GM21528 (cell line): ENCODE measurements at regions not wholly inside any gene's neighbourhood (a gene's known extent, or its start where the extent isn't known, plus 50 kb on each side); places are given as distances from the start of the nearest gene placed in this dataset.

ENCODE experiments used
- ATAC-seq: cut with Tn5 transposase; IDR thresholded peaks from one replicate; pipeline ENCODE4 v1.9.1; 2021; ENCODE audit warnings: mild to moderate bottlenecking, moderate library complexity; ENCODE audit not compliant: unreplicated experiment, low FRiP score

- ATAC-seq, result no peak
Observed at GRCh38 chr1:229948438-229948837, 118.6 kb upstream of the GALNT2 start.

GRCh38 chr1:229949500-229949899, 117.5 kb upstream of the GALNT2 start:
- no peak for ATAC-seq

GRCh38 chr1:229950020-229950419, 117.0 kb upstream of the GALNT2 start:
- no peak for ATAC-seq

- ATAC-seq, result no peak
Observed at GRCh38 chr1:229950908-229951307, 116.1 kb upstream of the GALNT2 start.

- no peak for ATAC-seq
Observed at GRCh38 chr1:229951856-229952534, 115.0 kb upstream of the GALNT2 start.

DNA sequence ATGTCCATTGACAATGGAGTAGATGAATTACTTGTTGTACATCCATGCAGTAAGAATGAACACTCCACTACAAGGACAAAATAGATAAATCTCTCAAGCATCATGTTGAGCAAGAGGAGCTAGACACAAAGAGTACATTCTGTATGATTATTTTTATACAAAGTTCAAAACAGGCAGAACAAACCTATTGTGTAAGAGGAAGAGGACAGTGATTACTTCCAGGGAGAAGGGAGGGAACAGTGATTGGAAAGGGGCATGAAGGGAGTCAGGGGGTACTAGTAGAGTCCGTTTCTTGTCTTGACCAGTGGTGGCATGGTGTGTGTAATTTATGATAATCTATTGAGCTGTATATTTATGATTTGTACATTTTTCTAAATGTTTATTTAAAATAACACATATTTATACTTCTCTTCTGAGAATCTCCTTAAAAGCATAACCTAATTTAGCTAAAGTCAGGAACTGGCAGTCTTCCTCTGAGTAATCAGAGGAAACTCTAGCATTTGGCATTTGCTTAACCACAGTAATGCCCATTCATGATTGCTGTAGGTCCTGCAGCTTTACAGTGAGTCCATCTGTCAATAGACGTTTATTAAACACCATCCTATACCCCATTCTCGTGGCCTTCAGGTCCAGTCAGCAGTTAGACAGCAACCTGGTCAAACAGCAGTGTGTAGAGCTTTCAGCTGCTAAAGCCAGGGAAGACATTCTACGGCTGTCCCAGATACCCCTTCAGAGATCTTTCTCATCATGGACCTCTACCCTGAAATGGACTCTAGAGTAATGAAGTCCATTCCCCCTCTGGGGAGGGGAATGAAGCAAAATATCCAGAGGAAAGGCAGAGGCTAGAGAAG, 114.1 kb upstream of the GALNT2 start:
- ATAC-seq, result no peak

- ATAC-seq, result no peak
Observed at GRCh38 chr1:229953736-229954326, 113.2 kb upstream of the GALNT2 start.

DNA sequence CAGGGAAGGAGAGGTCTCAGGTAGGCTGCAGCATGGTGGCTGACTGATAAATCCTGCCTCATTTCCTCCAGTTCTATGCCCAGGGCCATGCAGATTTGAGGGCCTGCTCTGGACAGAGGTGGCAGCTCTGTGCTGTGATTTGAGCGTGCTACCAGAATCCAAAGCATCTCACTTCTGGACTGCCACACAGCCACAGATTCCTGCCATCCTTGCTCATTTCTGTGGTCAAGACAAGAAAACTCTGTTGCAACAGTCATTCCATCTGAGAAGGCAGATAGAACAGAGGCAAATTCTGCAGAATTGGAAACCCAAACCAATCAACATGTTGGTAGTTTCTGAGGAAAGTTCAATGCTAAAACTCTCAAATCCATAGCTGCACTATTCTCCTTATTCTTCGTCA, 102.8 kb upstream of the GALNT2 start:
- no peak for ATAC-seq

- ATAC-seq, result no peak
Observed at GRCh38 chr1:229970714-229971113, 96.3 kb upstream of the GALNT2 start.

- no peak for ATAC-seq
Observed at GRCh38 chr1:229971141-229971540, 95.9 kb upstream of the GALNT2 start.

DNA sequence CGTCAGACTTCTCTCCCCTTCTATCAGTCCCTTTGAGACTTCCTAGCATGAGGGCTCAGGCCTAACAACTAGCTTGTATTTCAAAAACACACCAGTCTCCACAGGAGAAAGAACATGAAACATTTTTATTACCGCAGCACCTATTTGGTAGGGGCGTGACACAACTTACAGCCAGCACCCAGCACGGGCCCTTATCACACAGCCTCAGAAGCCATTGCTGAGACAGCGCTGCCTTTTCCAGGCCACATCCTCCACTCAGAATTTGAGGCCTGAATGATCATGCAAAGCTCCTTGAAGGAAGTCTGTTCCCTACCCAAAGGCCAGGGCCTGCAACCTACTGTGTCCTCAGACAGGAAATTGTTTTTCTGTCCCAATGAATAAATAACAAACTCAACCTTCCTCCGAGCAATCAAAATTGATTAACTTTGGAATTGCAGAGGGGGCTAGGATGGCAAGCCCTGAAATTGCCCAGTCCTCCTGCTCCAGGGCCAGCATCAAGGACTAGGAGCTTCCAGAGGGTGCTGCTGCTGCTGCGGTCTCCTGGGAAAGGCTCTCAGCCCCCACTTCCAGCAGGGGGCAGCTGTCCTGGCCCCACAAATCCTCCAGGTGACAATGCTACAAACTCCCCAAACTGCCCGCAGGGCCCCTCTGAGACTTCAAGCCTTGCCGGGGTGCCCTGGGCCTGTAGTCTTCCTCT, 94.3 kb upstream of the GALNT2 start:
- no peak for ATAC-seq

DNA sequence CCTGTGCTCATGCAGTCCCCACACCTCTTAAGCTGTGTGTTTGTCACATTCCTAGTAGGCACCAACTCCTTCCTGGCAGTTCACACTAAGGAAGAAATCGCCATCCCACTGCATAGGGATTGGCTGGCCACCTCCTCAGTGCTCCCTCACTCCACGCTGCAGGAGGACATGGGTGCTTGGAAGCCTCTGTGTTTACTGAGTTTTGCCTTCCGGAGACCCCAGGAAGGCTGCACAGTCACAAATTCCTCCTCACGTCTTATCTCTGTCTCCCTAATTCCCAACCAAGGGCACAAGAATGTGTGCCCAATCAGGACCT, 93.8 kb upstream of the GALNT2 start:
- no peak for ATAC-seq

DNA sequence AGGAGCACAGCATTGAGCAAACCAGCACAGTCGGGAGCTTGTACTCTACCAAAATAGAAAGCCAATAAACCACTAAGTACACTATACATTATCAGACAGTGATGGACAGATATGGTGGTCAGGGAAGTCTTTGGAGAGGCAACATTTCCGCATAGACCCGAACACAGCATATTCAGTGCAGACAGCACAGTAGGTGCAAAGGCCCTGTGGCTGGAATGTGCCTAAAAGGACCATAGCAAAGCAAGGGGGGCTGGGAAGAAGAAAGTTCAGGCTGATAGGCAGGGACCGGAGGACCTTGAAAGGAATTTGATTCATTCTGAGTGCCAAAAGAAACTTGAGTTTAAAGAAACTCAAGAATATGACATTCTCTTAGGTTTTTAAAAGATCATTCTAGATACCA, 92.0 kb upstream of the GALNT2 start:
- ATAC-seq, result no peak

DNA sequence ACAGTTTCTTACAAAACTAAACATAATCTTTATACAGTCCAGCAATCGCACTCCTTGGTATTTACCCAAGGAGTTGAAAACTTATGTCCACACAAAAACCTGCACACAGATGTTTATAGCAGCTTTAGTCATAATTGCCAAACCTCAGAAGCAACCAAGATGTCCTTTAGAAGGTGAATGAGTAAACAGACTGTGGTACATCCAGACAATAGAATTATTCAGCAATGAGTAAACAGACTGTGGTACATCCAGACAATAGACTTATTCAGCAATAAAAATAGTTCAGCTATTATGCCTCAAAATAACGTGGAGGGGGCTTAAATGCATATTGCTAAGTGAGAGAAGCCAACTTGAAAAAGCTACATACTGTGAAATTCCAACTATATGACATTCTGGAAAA, 87.0 kb upstream of the GALNT2 start:
- no peak for ATAC-seq

DNA sequence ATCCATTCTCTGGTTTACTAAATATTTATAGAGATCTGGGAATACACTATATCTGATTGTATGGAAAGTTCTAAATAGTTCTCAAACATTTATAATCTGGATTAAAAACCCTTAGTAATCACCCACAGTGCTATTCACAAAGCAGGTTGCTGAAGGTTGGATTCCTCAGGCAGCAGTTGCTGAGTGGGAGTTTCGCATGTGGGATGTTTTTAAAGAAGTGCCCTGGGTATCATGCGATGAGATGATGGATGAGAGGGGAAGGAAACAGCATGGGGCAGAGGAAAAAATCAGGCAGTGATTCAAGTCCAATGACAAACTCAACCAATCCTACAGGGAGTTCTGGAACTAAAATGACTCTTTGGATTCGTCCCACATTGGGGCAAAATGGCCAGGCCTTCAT, 85.3 kb upstream of the GALNT2 start:
- ATAC-seq, result no peak

DNA sequence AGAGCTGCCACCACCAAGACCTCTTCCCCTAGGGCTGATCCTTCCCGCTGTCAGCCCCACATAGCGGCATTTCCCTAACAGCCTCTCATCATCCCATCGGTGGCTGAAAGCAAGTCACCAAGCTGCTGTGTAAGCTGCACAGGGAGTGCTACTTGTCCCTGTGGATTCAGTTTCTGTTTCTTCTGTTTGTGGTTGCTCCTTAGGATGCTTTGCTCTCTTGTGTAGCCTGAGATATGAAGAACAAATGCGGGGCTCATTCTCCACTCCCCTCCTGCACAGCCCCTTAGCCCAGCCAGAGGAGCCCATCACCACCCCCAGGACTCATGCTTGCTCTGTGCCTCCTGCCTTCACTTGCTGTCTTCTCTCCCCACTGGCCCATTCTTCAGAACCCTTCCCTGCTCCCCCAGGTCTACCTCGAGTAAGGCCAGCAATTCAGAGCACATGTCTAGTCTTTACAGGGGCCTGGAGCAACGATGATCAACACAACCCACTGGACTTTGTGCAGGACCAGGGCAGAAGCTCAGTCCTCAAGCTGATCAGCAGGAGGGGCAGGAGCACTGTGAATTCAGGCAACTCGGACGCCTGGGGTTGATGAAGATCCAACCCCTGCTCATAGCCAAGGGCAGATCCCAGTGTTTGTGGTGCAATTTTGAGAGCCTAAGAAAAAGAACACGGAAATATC, 82.6 kb upstream of the GALNT2 start:
- no peak for ATAC-seq

- no peak for ATAC-seq
Observed at GRCh38 chr1:229984992-229985612, 81.9 kb upstream of the GALNT2 start.

DNA sequence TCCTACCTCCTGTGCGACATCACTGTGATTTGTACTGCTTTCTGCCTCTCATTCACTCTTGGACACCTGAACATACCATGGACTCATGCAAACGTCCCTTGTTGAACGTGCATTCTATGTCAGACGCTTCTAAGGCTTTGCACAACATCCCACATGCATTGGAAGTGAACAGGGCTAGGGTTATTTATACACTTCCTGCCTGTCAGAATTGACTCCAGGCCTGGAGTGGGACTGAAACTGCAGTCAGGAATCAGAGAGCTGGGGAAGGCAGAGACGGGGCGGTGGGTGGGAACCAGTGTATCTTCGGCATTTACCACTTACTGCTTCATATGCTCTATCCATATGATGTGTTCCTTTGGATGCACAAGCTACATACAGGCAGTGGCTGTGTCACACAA, 81.4 kb upstream of the GALNT2 start:
- ATAC-seq, result no peak

- no peak for ATAC-seq
Observed at GRCh38 chr1:229986737-229987337, 80.2 kb upstream of the GALNT2 start.

- ATAC-seq, result no peak
Observed at GRCh38 chr1:229987953-229988352, 79.1 kb upstream of the GALNT2 start.
